ENCODE measurements at regions not wholly inside any gene's neighbourhood (a gene's known extent, or its start where the extent isn't known, plus 50 kb on each side); places are given as distances from the start of the nearest gene placed in this dataset.

DNA sequence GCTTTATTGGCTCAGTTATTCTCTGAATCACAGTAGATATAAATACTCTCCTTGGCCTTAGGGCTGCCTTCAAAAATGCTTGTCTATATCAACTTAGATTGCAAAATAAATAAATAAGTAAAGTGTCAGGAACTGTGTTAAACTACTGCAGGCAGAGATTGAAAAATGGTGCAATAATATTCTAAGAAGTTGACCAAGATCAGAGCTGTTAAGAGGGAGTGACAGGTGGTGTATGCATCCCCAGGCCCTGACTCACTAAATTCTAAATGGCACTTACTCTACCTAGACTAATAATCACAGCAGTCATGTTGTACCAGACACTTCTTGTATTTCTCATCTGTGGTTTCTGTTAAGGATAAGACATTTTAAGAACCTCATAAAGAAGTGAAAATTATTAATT lies 235.1 kb upstream of the SPOCK3 start:
- H3K9ac ChIP-seq (ENCODE audit: insufficient read length, low read depth), result no peak overlapping the region
- H3K4me3 ChIP-seq (ENCODE audit: insufficient read length, low read depth), result no peak overlapping the region
- no peaks in the 10 kb centered on the region for H3K9me3 ChIP-seq (ENCODE audit: insufficient read depth, low read length)
- no peaks in the 10 kb centered on the region for H3K4me1 ChIP-seq (ENCODE audit: insufficient read depth, insufficient read length)
- no peak for DNase-seq (ENCODE audit: low read depth, low spot score)
- no peaks in the 10 kb centered on the region for H3K27me3 ChIP-seq (ENCODE audit: insufficient read depth, insufficient read length)
- TF ChIP-seq SUZ12 (IDR thresholded peaks at IDR 0.05; ENCODE audit: extremely low read depth, insufficient read depth, insufficient read length) (no peak), ZNF274 (IDR thresholded peaks at IDR 0.05; ENCODE audit: low read depth, low read length) (no peak), YY1 (IDR thresholded peaks at IDR 0.05; ENCODE audit: insufficient read depth, insufficient read length) (no peak)
- H3K36me3 ChIP-seq (ENCODE audit: insufficient read depth, insufficient read length, low read length), result no peaks in the 10 kb centered on the region

DNA sequence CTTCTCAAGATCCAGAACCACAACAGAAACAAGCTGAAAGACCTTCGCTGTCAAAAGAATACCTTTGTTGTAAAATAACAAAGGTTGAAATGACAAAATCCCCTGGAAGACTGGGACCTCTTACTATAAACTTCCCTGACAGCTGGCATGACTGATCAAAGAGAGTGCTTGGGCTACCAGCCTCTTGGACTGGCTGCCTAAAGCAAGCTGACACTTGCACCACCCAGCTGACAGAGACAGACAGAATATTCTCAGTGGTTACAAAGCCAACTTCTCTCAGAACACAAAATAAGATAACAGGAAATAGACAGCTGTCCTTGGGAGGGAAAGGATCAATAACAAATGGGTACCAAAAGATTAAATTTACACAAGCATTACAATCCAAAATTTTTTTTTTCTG lies 241.7 kb upstream of the SPOCK3 start:
- no peak for DNase-seq (ENCODE audit: low read depth, low spot score)
- Histone ChIP-seq H3K4me1 (ENCODE audit: insufficient read depth, insufficient read length) (no peaks in the 10 kb centered on the region), H3K9ac (ENCODE audit: insufficient read length, low read depth) (no peak overlapping the region), H3K9me3 (ENCODE audit: insufficient read depth, low read length) (no peaks in the 10 kb centered on the region), H3K4me3 (ENCODE audit: insufficient read length, low read depth) (no peak overlapping the region), H3K27me3 (ENCODE audit: insufficient read depth, insufficient read length) (no peaks in the 10 kb centered on the region), H3K36me3 (ENCODE audit: insufficient read depth, insufficient read length, low read length) (no peaks in the 10 kb centered on the region)
- TF ChIP-seq SUZ12 (IDR thresholded peaks at IDR 0.05; ENCODE audit: extremely low read depth, insufficient read depth, insufficient read length) (no peak), ZNF274 (IDR thresholded peaks at IDR 0.05; ENCODE audit: low read depth, low read length) (no peak), YY1 (IDR thresholded peaks at IDR 0.05; ENCODE audit: insufficient read depth, insufficient read length) (no peak)

DNA sequence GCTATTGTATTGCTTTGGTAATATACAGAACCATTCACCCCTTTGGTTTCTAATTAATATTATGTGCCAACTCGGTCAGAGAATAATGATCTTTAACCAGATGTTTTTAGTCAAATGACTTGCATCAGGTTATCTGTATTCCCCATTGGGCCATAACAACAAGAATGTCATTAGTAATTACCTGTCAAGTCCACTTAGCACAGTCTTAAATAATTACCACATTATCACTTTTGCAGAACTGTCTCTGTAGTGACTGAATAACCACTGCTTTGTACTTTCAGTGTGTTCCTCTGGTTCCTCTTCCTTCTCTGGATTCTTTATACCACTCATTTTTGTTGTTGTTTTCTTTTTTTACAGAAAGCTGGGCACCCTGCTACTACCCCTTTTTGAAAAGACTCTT lies 257.7 kb upstream of the SPOCK3 start:
- Histone ChIP-seq H3K4me3 (ENCODE audit: insufficient read length, low read depth) (no peak overlapping the region), H3K9me3 (ENCODE audit: insufficient read depth, low read length) (peaks cover 6% of the 10 kb centered on the region; the same call in 1 of the 2 replicates), H3K9ac (ENCODE audit: insufficient read length, low read depth) (no peak overlapping the region), H3K36me3 (ENCODE audit: insufficient read depth, insufficient read length, low read length) (no peaks in the 10 kb centered on the region), H3K4me1 (ENCODE audit: insufficient read depth, insufficient read length) (no peaks in the 10 kb centered on the region), H3K27me3 (ENCODE audit: insufficient read depth, insufficient read length) (no peaks in the 10 kb centered on the region)
- DNase-seq (ENCODE audit: low read depth, low spot score), result no peak
- TF ChIP-seq SUZ12 (IDR thresholded peaks at IDR 0.05; ENCODE audit: extremely low read depth, insufficient read depth, insufficient read length) (no peak), YY1 (IDR thresholded peaks at IDR 0.05; ENCODE audit: insufficient read depth, insufficient read length) (no peak), ZNF274 (IDR thresholded peaks at IDR 0.05; ENCODE audit: low read depth, low read length) (no peak)

DNA sequence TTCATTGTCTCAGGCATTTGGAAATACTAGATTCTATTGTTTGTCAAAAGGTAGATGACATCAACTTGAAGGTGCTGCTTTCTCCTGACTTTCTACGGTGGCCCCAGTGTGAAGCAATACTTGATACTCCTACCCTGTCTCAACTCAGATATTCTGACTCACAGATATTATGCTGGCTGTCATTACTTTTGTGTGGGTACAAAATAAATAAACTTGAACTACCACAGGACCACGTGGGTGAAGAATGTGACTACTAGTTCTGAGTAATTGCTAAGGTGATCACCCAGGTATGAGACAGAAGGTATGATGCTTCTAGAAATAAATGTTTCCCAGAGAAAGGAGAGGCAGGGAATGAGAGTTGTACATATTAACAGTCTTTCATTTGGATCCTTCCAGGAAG lies 275.3 kb upstream of the SPOCK3 start:
- no peak overlapping the region for H3K9ac ChIP-seq (ENCODE audit: insufficient read length, low read depth)
- H3K9me3 ChIP-seq (ENCODE audit: insufficient read depth, low read length), result no peaks in the 10 kb centered on the region
- TF ChIP-seq SUZ12 (IDR thresholded peaks at IDR 0.05; ENCODE audit: extremely low read depth, insufficient read depth, insufficient read length) (no peak), ZNF274 (IDR thresholded peaks at IDR 0.05; ENCODE audit: low read depth, low read length) (no peak), YY1 (IDR thresholded peaks at IDR 0.05; ENCODE audit: insufficient read depth, insufficient read length) (no peak)
- H3K27me3 ChIP-seq (ENCODE audit: insufficient read depth, insufficient read length), result no peaks in the 10 kb centered on the region
- no peaks in the 10 kb centered on the region for H3K36me3 ChIP-seq (ENCODE audit: insufficient read depth, insufficient read length, low read length)
- H3K4me3 ChIP-seq (ENCODE audit: insufficient read length, low read depth), result no peak overlapping the region
- DNase-seq (ENCODE audit: low read depth, low spot score), result no peak
- no peaks in the 10 kb centered on the region for H3K4me1 ChIP-seq (ENCODE audit: insufficient read depth, insufficient read length)

DNA sequence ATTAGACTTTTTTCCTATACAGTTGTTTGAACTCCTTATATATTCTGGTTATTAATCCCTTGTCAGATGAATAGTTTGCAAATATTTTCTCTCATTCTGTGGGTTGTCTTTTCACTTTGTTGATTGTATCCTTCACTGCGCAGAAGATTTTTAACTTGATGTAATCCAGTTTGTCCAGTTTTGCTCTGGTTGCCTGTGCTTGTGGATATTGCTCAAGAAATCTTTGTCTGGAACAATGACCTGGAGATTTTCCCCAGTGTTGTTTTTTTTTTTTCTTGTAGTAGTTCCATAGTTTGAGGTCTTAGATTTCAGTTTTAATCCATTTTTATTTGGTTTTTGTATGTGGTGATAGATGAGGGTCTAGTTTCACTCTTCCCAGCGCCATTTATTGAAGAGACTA lies 289.8 kb upstream of the SPOCK3 start:
- Histone ChIP-seq H3K9me3 (ENCODE audit: insufficient read depth, low read length) (no peaks in the 10 kb centered on the region), H3K4me1 (ENCODE audit: insufficient read depth, insufficient read length) (no peaks in the 10 kb centered on the region), H3K36me3 (ENCODE audit: insufficient read depth, insufficient read length, low read length) (no peaks in the 10 kb centered on the region), H3K27me3 (ENCODE audit: insufficient read depth, insufficient read length) (no peaks in the 10 kb centered on the region), H3K4me3 (ENCODE audit: insufficient read length, low read depth) (no peak overlapping the region), H3K9ac (ENCODE audit: insufficient read length, low read depth) (no peak overlapping the region)
- no peak for TF ChIP-seq ZNF274 (IDR thresholded peaks at IDR 0.05; ENCODE audit: low read depth, low read length)
- TF ChIP-seq YY1 (IDR thresholded peaks at IDR 0.05; ENCODE audit: insufficient read depth, insufficient read length), result no peak
- TF ChIP-seq SUZ12 (IDR thresholded peaks at IDR 0.05; ENCODE audit: extremely low read depth, insufficient read depth, insufficient read length), result no peak
- no peak for DNase-seq (ENCODE audit: low read depth, low spot score)

DNA sequence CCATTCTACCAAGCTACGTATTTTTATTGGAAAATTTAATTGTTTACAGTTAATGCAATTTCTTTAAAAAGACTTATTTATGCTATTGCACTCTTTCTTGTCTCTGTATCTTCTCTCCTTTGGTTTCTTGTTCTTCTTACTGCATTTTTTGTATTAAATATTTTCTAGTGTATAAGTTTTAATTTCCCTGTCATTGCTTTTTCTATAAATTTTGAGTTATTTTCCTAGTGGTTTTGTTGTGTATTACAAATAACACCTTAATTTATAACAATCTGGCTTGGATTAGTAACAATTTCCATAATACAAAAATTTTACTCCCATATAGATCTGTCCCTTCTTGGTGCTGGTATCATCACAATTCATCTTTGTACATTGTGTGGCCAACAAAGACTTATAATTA lies 303.5 kb upstream of the SPOCK3 start:
- H3K9ac ChIP-seq (ENCODE audit: insufficient read length, low read depth), result no peak overlapping the region
- no peaks in the 10 kb centered on the region for H3K36me3 ChIP-seq (ENCODE audit: insufficient read depth, insufficient read length, low read length)
- no peaks in the 10 kb centered on the region for H3K4me1 ChIP-seq (ENCODE audit: insufficient read depth, insufficient read length)
- no peaks in the 10 kb centered on the region for H3K9me3 ChIP-seq (ENCODE audit: insufficient read depth, low read length)
- DNase-seq (ENCODE audit: low read depth, low spot score), result no peak
- no peak for TF ChIP-seq ZNF274 (IDR thresholded peaks at IDR 0.05; ENCODE audit: low read depth, low read length)
- no peak for TF ChIP-seq SUZ12 (IDR thresholded peaks at IDR 0.05; ENCODE audit: extremely low read depth, insufficient read depth, insufficient read length)
- TF ChIP-seq YY1 (IDR thresholded peaks at IDR 0.05; ENCODE audit: insufficient read depth, insufficient read length), result no peak
- no peaks in the 10 kb centered on the region for H3K27me3 ChIP-seq (ENCODE audit: insufficient read depth, insufficient read length)
- no peak overlapping the region for H3K4me3 ChIP-seq (ENCODE audit: insufficient read length, low read depth)

DNA sequence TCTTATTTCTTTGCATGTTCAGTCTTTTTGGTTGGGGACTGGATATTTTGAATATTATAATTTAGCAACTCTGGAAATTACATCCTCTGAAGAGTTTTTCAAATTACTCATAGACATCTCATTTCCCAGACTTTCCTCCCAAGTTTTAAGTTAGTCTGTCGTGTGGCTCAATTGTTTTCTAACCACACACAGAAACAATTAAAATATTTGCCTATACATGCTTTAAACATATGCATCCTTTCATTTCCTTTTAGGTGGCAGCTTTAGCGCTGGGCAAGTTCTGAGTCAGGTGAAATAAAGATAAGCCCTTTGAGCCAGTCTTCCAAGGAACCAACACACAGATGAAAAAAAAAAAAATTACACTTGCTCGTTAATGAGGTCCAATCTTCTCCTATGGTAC lies 307.0 kb upstream of the SPOCK3 start:
- no peak overlapping the region for H3K4me3 ChIP-seq (ENCODE audit: insufficient read length, low read depth)
- no peaks in the 10 kb centered on the region for H3K9me3 ChIP-seq (ENCODE audit: insufficient read depth, low read length)
- no peaks in the 10 kb centered on the region for H3K27me3 ChIP-seq (ENCODE audit: insufficient read depth, insufficient read length)
- no peak for DNase-seq (ENCODE audit: low read depth, low spot score)
- TF ChIP-seq SUZ12 (IDR thresholded peaks at IDR 0.05; ENCODE audit: extremely low read depth, insufficient read depth, insufficient read length), result no peak
- TF ChIP-seq ZNF274 (IDR thresholded peaks at IDR 0.05; ENCODE audit: low read depth, low read length), result no peak
- TF ChIP-seq YY1 (IDR thresholded peaks at IDR 0.05; ENCODE audit: insufficient read depth, insufficient read length), result no peak
- H3K4me1 ChIP-seq (ENCODE audit: insufficient read depth, insufficient read length), result no peaks in the 10 kb centered on the region
- no peak overlapping the region for H3K9ac ChIP-seq (ENCODE audit: insufficient read length, low read depth)
- H3K36me3 ChIP-seq (ENCODE audit: insufficient read depth, insufficient read length, low read length), result no peaks in the 10 kb centered on the region

DNA sequence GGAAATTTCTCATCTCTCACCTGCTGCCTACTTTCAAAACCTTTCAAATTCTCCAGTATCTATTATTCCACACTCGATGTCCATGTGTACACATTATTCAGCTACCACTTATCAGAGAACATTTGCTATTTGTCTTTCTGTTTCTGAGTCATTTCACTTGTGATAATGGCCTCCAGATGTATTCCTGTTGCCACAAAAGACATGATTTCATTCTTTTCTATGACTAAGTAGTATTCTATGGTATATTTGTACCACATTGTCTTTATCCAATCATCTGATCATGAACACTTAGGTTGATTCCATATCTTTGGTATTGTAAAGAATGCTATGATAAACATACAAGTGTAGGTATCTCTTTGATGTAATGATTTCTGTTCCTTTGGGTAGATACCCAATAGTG lies 310.1 kb upstream of the SPOCK3 start:
- TF ChIP-seq ZNF274 (IDR thresholded peaks at IDR 0.05; ENCODE audit: low read depth, low read length) (no peak), SUZ12 (IDR thresholded peaks at IDR 0.05; ENCODE audit: extremely low read depth, insufficient read depth, insufficient read length) (no peak), YY1 (IDR thresholded peaks at IDR 0.05; ENCODE audit: insufficient read depth, insufficient read length) (no peak)
- Histone ChIP-seq H3K9ac (ENCODE audit: insufficient read length, low read depth) (no peak overlapping the region), H3K4me3 (ENCODE audit: insufficient read length, low read depth) (no peak overlapping the region), H3K36me3 (ENCODE audit: insufficient read depth, insufficient read length, low read length) (no peaks in the 10 kb centered on the region), H3K4me1 (ENCODE audit: insufficient read depth, insufficient read length) (no peaks in the 10 kb centered on the region), H3K9me3 (ENCODE audit: insufficient read depth, low read length) (no peaks in the 10 kb centered on the region), H3K27me3 (ENCODE audit: insufficient read depth, insufficient read length) (no peaks in the 10 kb centered on the region)
- DNase-seq (ENCODE audit: low read depth, low spot score), result no peak
